Kidney tubule cell (primary cell): ENCODE measurements at regions not wholly inside any gene's neighbourhood (a gene's known extent, or its start where the extent isn't known, plus 50 kb on each side); places are given as distances from the start of the nearest gene placed in this dataset.
A peak's percentile ranks its signal among the peaks of the same experiment; 100 is the strongest.
"Not testable (repeated sequence)": the region's sequence is repeated elsewhere in the genome, so short reads cannot be mapped to it uniquely, and the experiment has no call there.

Source experiments
- DNase-seq: peaks from one replicate; pipeline ENCODE4 v3.0.0-alpha.2; 2018; ENCODE audit warnings: low spot score

GRCh38 chr6:180091-180694 lies 112.1 kb upstream of the DUSP22 start:
- not testable (repeated sequence) for DNase-seq

GRCh38 chr6:181049-181654 lies 111.1 kb upstream of the DUSP22 start:
- no peak for DNase-seq

GRCh38 chr6:183668-184067 lies 108.6 kb upstream of the DUSP22 start:
- no peak for DNase-seq

GRCh38 chr6:184161-184700 lies 108.1 kb upstream of the DUSP22 start:
- no peak for DNase-seq

- DNase-seq, result peak; percentile 12
Observed at GRCh38 chr6:186340-186965, 105.8 kb upstream of the DUSP22 start.

GRCh38 chr6:187210-187861 lies 105.0 kb upstream of the DUSP22 start:
- no peak for DNase-seq

- peak; percentile 78 for DNase-seq
Observed at GRCh38 chr6:188821-189655, 103.2 kb upstream of the DUSP22 start.

GRCh38 chr6:189676-190075 lies 102.6 kb upstream of the DUSP22 start:
- no peak for DNase-seq

- no peak for DNase-seq
Observed at GRCh38 chr6:190596-191395, 101.5 kb upstream of the DUSP22 start.

- no peak for DNase-seq
Observed at GRCh38 chr6:191487-192312, 100.6 kb upstream of the DUSP22 start.

- no peak for DNase-seq
Observed at GRCh38 chr6:192313-192664, 100.0 kb upstream of the DUSP22 start.

- no peak for DNase-seq
Observed at GRCh38 chr6:193180-193579, 99.1 kb upstream of the DUSP22 start.

- no peak for DNase-seq
Observed at GRCh38 chr6:193773-194310, 98.4 kb upstream of the DUSP22 start.

- no peak for DNase-seq
Observed at GRCh38 chr6:195861-196360, 96.4 kb upstream of the DUSP22 start.

GRCh38 chr6:196543-196942 lies 95.7 kb upstream of the DUSP22 start:
- DNase-seq, result no peak

- no peak for DNase-seq
Observed at GRCh38 chr6:203661-204060, 88.6 kb upstream of the DUSP22 start.

- DNase-seq, result no peak
Observed at GRCh38 chr6:206264-206663, 86.0 kb upstream of the DUSP22 start.

- DNase-seq, result no peak
Observed at GRCh38 chr6:208364-208763, 83.9 kb upstream of the DUSP22 start.

GRCh38 chr6:208938-209337 lies 83.3 kb upstream of the DUSP22 start:
- DNase-seq, result no peak
